A549 (cell line): ENCODE measurements at regions not wholly inside any gene's neighbourhood (a gene's known extent, or its start where the extent isn't known, plus 50 kb on each side); places are given as distances from the start of the nearest gene placed in this dataset.

Experiments
- CHD2 ChIP-seq: fragments of 150-350 bp; IDR thresholded peaks from 2 replicates; pipeline ENCODE4 v1.6.1; 2014; ENCODE audit warnings: low read length; ENCODE audit not compliant: partially characterized antibody
- EHMT2 ChIP-seq: fragments of 200-600 bp; sonication (generic); IDR thresholded peaks from 2 replicates; pipeline ENCODE4 v1.6.1; 2016; ENCODE audit warnings: antibody characterized with exemption, low read depth, mild to moderate bottlenecking, moderate library complexity
- EP300 ChIP-seq, 2 experiments: fragments of >200 bp; sonication (Bioruptor Twin); formaldehyde crosslinking; IDR thresholded peaks; 2 replicates in 1 of 2; 3 replicates in 1 of 2; pipeline ENCODE4 v1.6.1; 2016 to 2017
- HOXA7 ChIP-seq: fragments of 250-450 bp; sonication (Bioruptor Pico); IDR thresholded peaks from 2 replicates; pipeline ENCODE4 v1.5.0; 2020; ENCODE audit warnings: mild to moderate bottlenecking, moderate library complexity
- JUN ChIP-seq, 2 experiments: fragments of >200 bp; sonication (Bioruptor Twin); formaldehyde crosslinking; IDR thresholded peaks; 2 replicates in 1 of 2; 3 replicates in 1 of 2; pipeline ENCODE4 v1.6.1; 2016 to 2017
- MYC ChIP-seq: IDR thresholded peaks from 2 replicates; pipeline ENCODE4 v1.6.1; 2012; ENCODE audit warnings: mild to moderate bottlenecking, inconsistent platforms, low read length, improper control_type of control experiment, borderline replicate concordance
- POLR2A ChIP-seq: IDR thresholded peaks from 2 replicates; pipeline ENCODE4 v1.6.1; 2012; ENCODE audit warnings: mild to moderate bottlenecking, low read length
- TF ChIP-seq, protein P1 (sequence below): fragments of >200 bp; sonication (Bioruptor Twin); formaldehyde crosslinking; IDR thresholded peaks from 3 replicates; pipeline ENCODE4 v1.5.1; 2016
- TF ChIP-seq, protein P2 (sequence below): fragments of 450-650 bp; IDR thresholded peaks from 2 replicates; pipeline ENCODE4 v1.6.1; 2014; ENCODE audit warnings: antibody characterized with exemption
- TF ChIP-seq, protein P3 (sequence below): IDR thresholded peaks from 2 replicates; pipeline ENCODE4 v1.6.1; 2012

DNA sequence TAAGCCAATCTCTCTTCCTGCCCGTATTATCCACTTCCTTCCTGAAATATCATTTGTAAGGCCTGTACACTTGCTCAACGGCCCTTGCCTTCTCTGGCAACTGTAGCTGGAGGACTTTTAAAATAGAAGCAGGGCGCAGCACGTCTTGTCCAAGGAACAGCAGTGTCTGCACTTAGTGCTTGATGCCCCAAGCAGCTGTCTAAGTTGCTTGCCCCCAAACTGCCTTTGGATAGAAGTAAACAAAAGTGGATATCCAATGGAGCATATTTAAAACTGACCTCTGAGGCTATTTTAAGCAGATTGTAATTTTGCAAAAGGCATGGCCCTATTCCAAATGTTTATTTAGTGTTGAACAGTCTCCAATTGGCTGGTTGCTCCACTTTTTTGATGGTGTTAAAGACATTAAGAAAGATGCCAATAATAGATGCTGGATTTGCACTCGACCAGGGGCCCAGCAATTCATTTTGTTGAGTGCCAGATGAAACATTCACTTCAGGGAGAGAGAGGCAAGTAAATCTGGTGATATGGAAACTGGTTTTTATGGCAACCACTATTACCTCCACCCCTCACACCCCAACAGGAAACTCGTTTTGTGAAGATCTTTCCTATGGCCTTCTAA is 526.8 kb upstream of the TBL1XR1 start:
- TF ChIP-seq, protein P1, sequence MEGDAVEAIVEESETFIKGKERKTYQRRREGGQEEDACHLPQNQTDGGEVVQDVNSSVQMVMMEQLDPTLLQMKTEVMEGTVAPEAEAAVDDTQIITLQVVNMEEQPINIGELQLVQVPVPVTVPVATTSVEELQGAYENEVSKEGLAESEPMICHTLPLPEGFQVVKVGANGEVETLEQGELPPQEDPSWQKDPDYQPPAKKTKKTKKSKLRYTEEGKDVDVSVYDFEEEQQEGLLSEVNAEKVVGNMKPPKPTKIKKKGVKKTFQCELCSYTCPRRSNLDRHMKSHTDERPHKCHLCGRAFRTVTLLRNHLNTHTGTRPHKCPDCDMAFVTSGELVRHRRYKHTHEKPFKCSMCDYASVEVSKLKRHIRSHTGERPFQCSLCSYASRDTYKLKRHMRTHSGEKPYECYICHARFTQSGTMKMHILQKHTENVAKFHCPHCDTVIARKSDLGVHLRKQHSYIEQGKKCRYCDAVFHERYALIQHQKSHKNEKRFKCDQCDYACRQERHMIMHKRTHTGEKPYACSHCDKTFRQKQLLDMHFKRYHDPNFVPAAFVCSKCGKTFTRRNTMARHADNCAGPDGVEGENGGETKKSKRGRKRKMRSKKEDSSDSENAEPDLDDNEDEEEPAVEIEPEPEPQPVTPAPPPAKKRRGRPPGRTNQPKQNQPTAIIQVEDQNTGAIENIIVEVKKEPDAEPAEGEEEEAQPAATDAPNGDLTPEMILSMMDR: no peak
- TF ChIP-seq JUN (IDR thresholded peaks at IDR 0.05) (no peak), POLR2A (no peak), HOXA7 (no peak), EP300 (IDR thresholded peaks at IDR 0.05) (no peak), MYC (no peak), EHMT2 (no peak), CHD2 (no peak)
- TF ChIP-seq, protein P2, sequence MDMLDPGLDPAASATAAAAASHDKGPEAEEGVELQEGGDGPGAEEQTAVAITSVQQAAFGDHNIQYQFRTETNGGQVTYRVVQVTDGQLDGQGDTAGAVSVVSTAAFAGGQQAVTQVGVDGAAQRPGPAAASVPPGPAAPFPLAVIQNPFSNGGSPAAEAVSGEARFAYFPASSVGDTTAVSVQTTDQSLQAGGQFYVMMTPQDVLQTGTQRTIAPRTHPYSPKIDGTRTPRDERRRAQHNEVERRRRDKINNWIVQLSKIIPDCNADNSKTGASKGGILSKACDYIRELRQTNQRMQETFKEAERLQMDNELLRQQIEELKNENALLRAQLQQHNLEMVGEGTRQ: no peak
- TF ChIP-seq, protein P3, sequence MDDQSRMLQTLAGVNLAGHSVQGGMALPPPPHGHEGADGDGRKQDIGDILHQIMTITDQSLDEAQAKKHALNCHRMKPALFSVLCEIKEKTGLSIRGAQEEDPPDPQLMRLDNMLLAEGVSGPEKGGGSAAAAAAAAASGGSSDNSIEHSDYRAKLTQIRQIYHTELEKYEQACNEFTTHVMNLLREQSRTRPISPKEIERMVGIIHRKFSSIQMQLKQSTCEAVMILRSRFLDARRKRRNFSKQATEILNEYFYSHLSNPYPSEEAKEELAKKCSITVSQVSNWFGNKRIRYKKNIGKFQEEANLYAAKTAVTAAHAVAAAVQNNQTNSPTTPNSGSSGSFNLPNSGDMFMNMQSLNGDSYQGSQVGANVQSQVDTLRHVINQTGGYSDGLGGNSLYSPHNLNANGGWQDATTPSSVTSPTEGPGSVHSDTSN: no peak
